Endothelial cell (in vitro differentiated cells): ENCODE measurements at regions not wholly inside any gene's neighbourhood (a gene's known extent, or its start where the extent isn't known, plus 50 kb on each side); places are given as distances from the start of the nearest gene placed in this dataset.

ENCODE experiments used
- DNase-seq: peaks from one replicate; pipeline ENCODE4 v3.0.0; 2021; ENCODE audit warnings: low spot score
- H3K27ac Mint-ChIP-seq: one replicate; pipeline ENCODE4 v1.8.0; 2021; ENCODE audit warnings: mixed read lengths, inconsistent platforms; ENCODE audit not compliant: unreplicated experiment
- H3K27me3 Mint-ChIP-seq: one replicate; pipeline ENCODE4 v1.8.0; 2021; ENCODE audit warnings: mild to moderate bottlenecking, moderate library complexity, mixed read lengths, inconsistent platforms; ENCODE audit not compliant: unreplicated experiment
- H3K36me3 Mint-ChIP-seq: one replicate; pipeline ENCODE4 v1.8.0; 2021; ENCODE audit warnings: mild to moderate bottlenecking, low read depth, mixed read lengths, inconsistent platforms; ENCODE audit not compliant: unreplicated experiment
- H3K4me1 Mint-ChIP-seq: one replicate; pipeline ENCODE4 v1.8.0; 2021; ENCODE audit warnings: mild to moderate bottlenecking, mixed read lengths, inconsistent platforms; ENCODE audit not compliant: unreplicated experiment
- H3K4me3 Mint-ChIP-seq: one replicate; pipeline ENCODE4 v1.8.0; 2021; ENCODE audit warnings: mild to moderate bottlenecking, mixed read lengths, inconsistent platforms; ENCODE audit not compliant: unreplicated experiment
- H3K9me3 Mint-ChIP-seq: one replicate; pipeline ENCODE4 v1.8.0; 2021; ENCODE audit warnings: mixed read lengths, inconsistent platforms; ENCODE audit not compliant: unreplicated experiment
- CTCF ChIP-seq: fragments of 200-600 bp; sonication (generic); IDR thresholded peaks from one replicate; pipeline ENCODE4 v1.5.0; 2021; ENCODE audit warnings: antibody characterized with exemption; ENCODE audit not compliant: unreplicated experiment

DNA sequence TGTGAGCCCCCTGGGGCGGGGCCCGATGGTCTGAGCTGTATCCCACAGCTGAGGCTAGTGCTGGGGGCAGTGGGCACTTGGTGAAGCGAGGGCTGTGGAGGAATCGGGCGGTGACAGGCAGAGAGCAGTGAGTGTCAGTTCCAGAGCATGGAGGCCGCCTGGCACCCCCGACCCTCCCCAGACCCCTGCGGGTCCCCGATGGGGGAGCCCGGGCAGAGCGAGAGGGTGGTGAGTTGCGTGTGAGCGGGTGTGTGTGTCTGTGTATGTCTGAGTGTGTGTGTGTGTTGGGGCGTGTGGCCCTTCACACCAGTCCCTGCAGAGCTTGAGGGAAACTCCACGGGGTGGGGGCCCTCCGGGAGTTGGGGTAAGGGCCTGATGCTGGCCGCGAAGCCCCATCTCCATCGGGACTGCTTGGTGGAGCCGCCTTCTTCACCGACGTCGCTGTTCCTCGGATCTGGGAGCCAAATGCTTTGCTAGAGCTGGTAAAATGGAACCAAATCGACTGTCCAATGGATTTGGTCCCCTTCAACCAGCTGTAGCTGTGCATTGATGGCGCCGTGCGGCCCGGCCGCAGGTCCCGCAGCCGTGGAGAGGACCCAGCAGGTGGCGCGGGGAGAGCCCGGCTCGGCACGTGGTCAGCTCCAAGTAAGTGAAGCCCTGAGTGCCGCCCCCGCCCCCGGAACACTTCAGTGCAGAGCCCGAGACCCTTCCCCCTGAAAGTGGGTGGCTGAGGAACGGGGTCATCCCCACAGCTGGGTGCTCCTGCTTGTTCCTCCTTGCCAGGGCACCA lies 77.7 kb upstream of the SLCO4A1 start:
- Mint-ChIP-seq H3K36me3 (no peaks in the 10 kb centered on the region), H3K9me3 (no peaks in the 10 kb centered on the region)
- TF ChIP-seq CTCF, result no peak

GRCh38 chr20:62566266-62566665 lies 76.0 kb upstream of the SLCO4A1 start:
- no peaks in the 10 kb centered on the region for H3K4me1 Mint-ChIP-seq
- no peaks in the 10 kb centered on the region for H3K9me3 Mint-ChIP-seq
- peaks cover 6% of the 10 kb centered on the region for H3K27me3 Mint-ChIP-seq
- H3K36me3 Mint-ChIP-seq, result no peaks in the 10 kb centered on the region
- H3K27ac Mint-ChIP-seq, result no peak overlapping the region
- no peak for TF ChIP-seq CTCF
- no peak for DNase-seq
- no peak overlapping the region for H3K4me3 Mint-ChIP-seq

More for the DNA sequence above, 77.7 kb upstream of the SLCO4A1 start:
- H3K4me3 Mint-ChIP-seq, result no peak overlapping the region
- no peak overlapping the region for H3K27ac Mint-ChIP-seq
- H3K27me3 Mint-ChIP-seq, result peaks cover 3% of the 10 kb centered on the region
- no peak for DNase-seq
- H3K4me1 Mint-ChIP-seq, result no peaks in the 10 kb centered on the region

- Mint-ChIP-seq H3K4me3 (no peak overlapping the region), H3K27ac (no peak overlapping the region), H3K9me3 (no peaks in the 10 kb centered on the region), H3K36me3 (no peaks in the 10 kb centered on the region), H3K27me3 (peaks cover 6% of the 10 kb centered on the region), H3K4me1 (no peaks in the 10 kb centered on the region)
- no peak for DNase-seq
- no peak for TF ChIP-seq CTCF
Measured at GRCh38 chr20:62566771-62567170, 75.5 kb upstream of the SLCO4A1 start.

- H3K4me1 Mint-ChIP-seq, result no peaks in the 10 kb centered on the region
- H3K27me3 Mint-ChIP-seq, result peaks cover 6% of the 10 kb centered on the region
- H3K9me3 Mint-ChIP-seq, result no peaks in the 10 kb centered on the region
- DNase-seq, result no peak
- TF ChIP-seq CTCF, result no peak
- H3K36me3 Mint-ChIP-seq, result no peaks in the 10 kb centered on the region
- no peak overlapping the region for H3K27ac Mint-ChIP-seq
- H3K4me3 Mint-ChIP-seq, result no peak overlapping the region
Measured at GRCh38 chr20:62567246-62568044, 74.9 kb upstream of the SLCO4A1 start.

DNA sequence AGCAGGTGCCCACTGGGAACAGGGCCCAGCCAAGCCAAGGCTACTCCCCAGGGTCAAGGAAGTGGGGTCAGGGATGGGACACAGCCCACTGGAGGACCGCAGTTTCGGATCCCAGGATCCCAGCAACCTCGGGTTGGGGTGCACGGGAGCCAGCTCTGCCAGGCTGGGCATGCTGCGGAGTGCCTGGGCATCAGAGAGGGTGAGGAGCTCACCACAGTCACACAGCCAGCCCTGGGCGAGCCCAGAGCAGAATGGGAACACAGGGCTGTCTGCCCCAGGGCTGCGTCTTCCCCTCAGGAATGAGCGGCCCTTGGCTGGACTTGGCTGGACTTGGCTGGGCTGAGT lies 74.3 kb upstream of the SLCO4A1 start:
- H3K4me3 Mint-ChIP-seq, result no peak overlapping the region
- no peaks in the 10 kb centered on the region for H3K36me3 Mint-ChIP-seq
- no peak for TF ChIP-seq CTCF
- peaks cover 6% of the 10 kb centered on the region for H3K27me3 Mint-ChIP-seq
- no peak overlapping the region for H3K27ac Mint-ChIP-seq
- DNase-seq, result no peak
- H3K4me1 Mint-ChIP-seq, result no peaks in the 10 kb centered on the region
- H3K9me3 Mint-ChIP-seq, result no peaks in the 10 kb centered on the region
